ENCODE measurements at regions not wholly inside any gene's neighbourhood (a gene's known extent, or its start where the extent isn't known, plus 50 kb on each side); places are given as distances from the start of the nearest gene placed in this dataset.

- WGBS, 5 donors: 71 to 88% (median 83%) methylated on average over 3 of the region's 3 CpGs
- H3K36me3 ChIP-seq: no peaks in the 10 kb centered on the region
- no peaks in the 10 kb centered on the region for H3K27me3 ChIP-seq
- no peak for DNase-seq
- no peaks in the 10 kb centered on the region for H3K4me1 ChIP-seq
- no peak overlapping the region for H3K4me3 ChIP-seq
- no peak overlapping the region for H3K27ac ChIP-seq
- no peaks in the 10 kb centered on the region for H3K9me3 ChIP-seq
- intact Hi-C loops (cut with DNase I; ENCODE audit: low total_unique reads): no loop called here
- TF ChIP-seq POLR2AphosphoS5 (IDR thresholded peaks at IDR 0.05) (no peak), CTCF (IDR thresholded peaks at IDR 0.05) (no peak), EP300 (IDR thresholded peaks at IDR 0.05) (no peak), POLR2A (IDR thresholded peaks at IDR 0.05) (no peak)
Measured at GRCh38 chr6:169132352-169132940, 121.2 kb downstream of the THBS2 start.

- Histone ChIP-seq H3K27ac (no peak overlapping the region), H3K4me3 (no peak overlapping the region), H3K27me3 (no peaks in the 10 kb centered on the region), H3K9me3 (no peaks in the 10 kb centered on the region), H3K36me3 (no peaks in the 10 kb centered on the region), H3K4me1 (no peaks in the 10 kb centered on the region)
- intact Hi-C loops (cut with DNase I; ENCODE audit: low total_unique reads): no loop called here
- 70 to 89% (median 80%) methylated on average over 3 of the region's 3 CpGs for WGBS, 5 donors
- TF ChIP-seq EP300 (IDR thresholded peaks at IDR 0.05) (no peak), POLR2A (IDR thresholded peaks at IDR 0.05) (no peak), POLR2AphosphoS5 (IDR thresholded peaks at IDR 0.05) (no peak), CTCF (IDR thresholded peaks at IDR 0.05) (no peak)
- no peak for DNase-seq
Measured at GRCh38 chr6:169131390-169131789, 122.3 kb downstream of the THBS2 start.

- no peaks in the 10 kb centered on the region for H3K4me1 ChIP-seq
- DNase-seq: no peak
- intact Hi-C loops (cut with DNase I; ENCODE audit: low total_unique reads): no loop called here
- no peaks in the 10 kb centered on the region for H3K27me3 ChIP-seq
- H3K36me3 ChIP-seq: no peaks in the 10 kb centered on the region
- 70 to 79% (median 72%) methylated on average over 3 of the region's 3 CpGs for WGBS, 5 donors
- no peaks in the 10 kb centered on the region for H3K9me3 ChIP-seq
- H3K27ac ChIP-seq: no peak overlapping the region
- TF ChIP-seq CTCF (IDR thresholded peaks at IDR 0.05) (no peak), EP300 (IDR thresholded peaks at IDR 0.05) (no peak), POLR2AphosphoS5 (IDR thresholded peaks at IDR 0.05) (no peak), POLR2A (IDR thresholded peaks at IDR 0.05) (no peak)
- H3K4me3 ChIP-seq: no peak overlapping the region
Measured at GRCh38 chr6:169130113-169130512, 123.5 kb downstream of the THBS2 start.

- WGBS, 5 donors: 85 to 96% (median 91%) methylated on average over 3 of the region's 3 CpGs
- H3K9me3 ChIP-seq: no peaks in the 10 kb centered on the region
- DNase-seq: no peak
- TF ChIP-seq EP300 (IDR thresholded peaks at IDR 0.05): no peak
- TF ChIP-seq POLR2AphosphoS5 (IDR thresholded peaks at IDR 0.05): no peak
- TF ChIP-seq CTCF (IDR thresholded peaks at IDR 0.05): no peak
- TF ChIP-seq POLR2A (IDR thresholded peaks at IDR 0.05): no peak
- H3K27me3 ChIP-seq: no peaks in the 10 kb centered on the region
- no peak overlapping the region for H3K27ac ChIP-seq
- H3K4me3 ChIP-seq: no peak overlapping the region
- intact Hi-C loops (cut with DNase I; ENCODE audit: low total_unique reads): no loop called here
- no peaks in the 10 kb centered on the region for H3K4me1 ChIP-seq
- H3K36me3 ChIP-seq: no peaks in the 10 kb centered on the region
Measured at GRCh38 chr6:169121013-169121412, 132.6 kb downstream of the THBS2 start.

Data from stomach (tissue), 8 donors.